HL-60 (cell line): ENCODE measurements at regions not wholly inside any gene's neighbourhood (a gene's known extent, or its start where the extent isn't known, plus 50 kb on each side); places are given as distances from the start of the nearest gene placed in this dataset.

Source experiments
- GABPA ChIP-seq: IDR thresholded peaks from 2 replicates; pipeline ENCODE4 v1.6.1; 2012; ENCODE audit warnings: low read depth
- POLR2AphosphoS5 ChIP-seq: IDR thresholded peaks from 2 replicates; pipeline ENCODE4 v1.6.1; 2012; ENCODE audit warnings: low read depth
- TF ChIP-seq, protein P1 (sequence below): IDR thresholded peaks from one replicate; pipeline ENCODE4 v1.5.1; 2011; ENCODE audit warnings: low read length, control low read depth, inconsistent platforms; ENCODE audit not compliant: insufficient read depth

GRCh38 chr1:218772575-218772974, 401.1 kb upstream of the LYPLAL1 start:
- TF ChIP-seq GABPA (no peak), POLR2AphosphoS5 (no peak)
- TF ChIP-seq, protein P1, sequence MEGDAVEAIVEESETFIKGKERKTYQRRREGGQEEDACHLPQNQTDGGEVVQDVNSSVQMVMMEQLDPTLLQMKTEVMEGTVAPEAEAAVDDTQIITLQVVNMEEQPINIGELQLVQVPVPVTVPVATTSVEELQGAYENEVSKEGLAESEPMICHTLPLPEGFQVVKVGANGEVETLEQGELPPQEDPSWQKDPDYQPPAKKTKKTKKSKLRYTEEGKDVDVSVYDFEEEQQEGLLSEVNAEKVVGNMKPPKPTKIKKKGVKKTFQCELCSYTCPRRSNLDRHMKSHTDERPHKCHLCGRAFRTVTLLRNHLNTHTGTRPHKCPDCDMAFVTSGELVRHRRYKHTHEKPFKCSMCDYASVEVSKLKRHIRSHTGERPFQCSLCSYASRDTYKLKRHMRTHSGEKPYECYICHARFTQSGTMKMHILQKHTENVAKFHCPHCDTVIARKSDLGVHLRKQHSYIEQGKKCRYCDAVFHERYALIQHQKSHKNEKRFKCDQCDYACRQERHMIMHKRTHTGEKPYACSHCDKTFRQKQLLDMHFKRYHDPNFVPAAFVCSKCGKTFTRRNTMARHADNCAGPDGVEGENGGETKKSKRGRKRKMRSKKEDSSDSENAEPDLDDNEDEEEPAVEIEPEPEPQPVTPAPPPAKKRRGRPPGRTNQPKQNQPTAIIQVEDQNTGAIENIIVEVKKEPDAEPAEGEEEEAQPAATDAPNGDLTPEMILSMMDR: no peak
